Panc1 (cell line): ENCODE measurements at regions not wholly inside any gene's neighbourhood (a gene's known extent, or its start where the extent isn't known, plus 50 kb on each side); places are given as distances from the start of the nearest gene placed in this dataset.

ENCODE experiments used
- ATAC-seq: fragments of 200-7000 bp; cut with Tn5 transposase; 2 replicates; pipeline ENCODE4 v1.9.1; 2020; ENCODE audit warnings: mild to moderate bottlenecking, moderate library complexity
- BruUV-seq: library from RNA; stranded (reverse); fragments of 400-500 nt; replicated peaks from 2 replicates; lab custom pipeline; 2021; lab: Mats Ljungman, UMichigan
- CTCF ChIA-PET: fragments of 300-600 bp; sonication (Branson Sonifier 250); formaldehyde crosslinking; loops from one replicate; lab custom pipeline; 2022; ENCODE audit warnings: antibody characterized with exemption; lab: Charles Lee
- POLR2A ChIA-PET: fragments of 300-600 bp; sonication (Branson Sonifier 250); formaldehyde crosslinking; loops from one replicate; lab custom pipeline; 2022; ENCODE audit warnings: antibody characterized with exemption; lab: Charles Lee
- DNase-seq: peaks from one replicate; pipeline ENCODE4 v3.0.0-alpha.2; 2010; ENCODE audit warnings: low read depth, low spot score
- H3K27ac ChIP-seq: 2 replicates; pipeline ENCODE4 v1.5.1; 2011; ENCODE audit warnings: mild to moderate bottlenecking, low read length, inconsistent platforms
- H3K27me3 ChIP-seq: fragments of 200-500 bp; sonication (Bioruptor generic); 2 replicates; pipeline ENCODE4 v1.6.0; 2014; ENCODE audit warnings: low read length, inconsistent platforms; ENCODE audit not compliant: control insufficient read depth, insufficient read depth
- H3K36me3 ChIP-seq: fragments of 200-500 bp; sonication (Bioruptor generic); 2 replicates; pipeline ENCODE4 v1.5.1; 2014; ENCODE audit warnings: inconsistent platforms, mild to moderate bottlenecking, low read length, moderate library complexity; ENCODE audit not compliant: control insufficient read depth, insufficient read depth
- H3K4me1 ChIP-seq: 2 replicates; pipeline ENCODE4 v1.5.1; 2011; ENCODE audit warnings: inconsistent platforms, mild to moderate bottlenecking, low read length, moderate library complexity; ENCODE audit not compliant: control insufficient read depth, insufficient read depth
- H3K4me3 ChIP-seq, 2 experiments: 2 replicates each; pipeline ENCODE4 v1.5.1; 2011 to 2012; ENCODE audit warnings: low read depth in 2 of 2, low read length in 2 of 2, mild to moderate bottlenecking in 2 of 2, inconsistent platforms in 1 of 2, moderate library complexity in 1 of 2
- H3K9me3 ChIP-seq: fragments of 200-500 bp; sonication (Bioruptor generic); 2 replicates; pipeline ENCODE4 v1.5.1; 2014; ENCODE audit warnings: low read depth, mild to moderate bottlenecking, inconsistent platforms, low read length, moderate library complexity; ENCODE audit not compliant: control insufficient read depth, insufficient read depth
- CTCF ChIP-seq: fragments of 450-650 bp; IDR thresholded peaks from 2 replicates; pipeline ENCODE4 v1.5.1; 2017; ENCODE audit warnings: mild to moderate bottlenecking
- POLR2AphosphoS5 ChIP-seq: IDR thresholded peaks from 2 replicates; pipeline ENCODE4 v1.6.1; 2012; ENCODE audit warnings: mild to moderate bottlenecking, low read depth, low read length, moderate library complexity
- REST ChIP-seq, 2 experiments: IDR thresholded peaks; 2 replicates each; pipeline ENCODE4 v1.6.1; 2011 to 2012; ENCODE audit warnings: low read depth in 2 of 2, control low read depth in 1 of 2, low read length in 1 of 2, mild to moderate bottlenecking in 1 of 2, moderate library complexity in 1 of 2; ENCODE audit not compliant: insufficient read depth in 1 of 2
- SIN3A ChIP-seq: IDR thresholded peaks from 2 replicates; pipeline ENCODE4 v1.6.1; 2012; ENCODE audit warnings: low read depth, mild to moderate bottlenecking, low read length, moderate library complexity, borderline replicate concordance; ENCODE audit not compliant: insufficient read depth
- TCF7L2 ChIP-seq: IDR thresholded peaks from 2 replicates; pipeline ENCODE4 v1.6.1; 2011; ENCODE audit warnings: mild to moderate bottlenecking, low read depth, low read length, inconsistent platforms
- in situ Hi-C: cut with HindIII; loops from 2 replicates; pipeline ENCODE4 v1.10.0; 2016; ENCODE audit warnings: low sequenced_read_pairs, low pct_unique_long_range_greater_than_20kb
- intact Hi-C: fragments of 100-400 bp; cut with micrococcal nuclease; formaldehyde crosslinking; loops from one replicate; pipeline ENCODE4 v1.10.0; 2022; ENCODE audit not compliant: unreplicated experiment

- intact Hi-C loops = no loop called here
- H3K4me1 ChIP-seq = no peaks in the 10 kb centered on the region
- CTCF ChIA-PET = no interaction called here
Observed at GRCh38 chr7:41887416-41887815, 184.5 kb upstream of the INHBA start.

GRCh38 chr7:41886901-41887311 lies 184.0 kb upstream of the INHBA start:
- in situ Hi-C loops (no loop called here), intact Hi-C loops (no loop called here)
- no peak for DNase-seq
- H3K4me1 ChIP-seq = no peaks in the 10 kb centered on the region
- ChIA-PET CTCF (no interaction called here), POLR2A (no interaction called here)
- no peaks in the 10 kb centered on the region for H3K9me3 ChIP-seq
- H3K4me3 ChIP-seq = no peak overlapping the region
- no peak for TF ChIP-seq REST (IDR thresholded peaks at IDR 0.05; ENCODE audit: insufficient read depth in 1 of 2, low read depth in 2 of 2, low read length in 1 of 2)
- TF ChIP-seq TCF7L2 = no peak
- TF ChIP-seq POLR2AphosphoS5 = no peak
- no peak for TF ChIP-seq CTCF
- TF ChIP-seq SIN3A = no peak
- no peaks in the 10 kb centered on the region for H3K36me3 ChIP-seq
- H3K27me3 ChIP-seq = no peaks in the 10 kb centered on the region
- no TSS peak for BruUV-seq
- 0 out of 2 replicates have a peak, but pooled peaks have one; percentile 17 for ATAC-seq
- no peak overlapping the region for H3K27ac ChIP-seq

More at GRCh38 chr7:41887416-41887815, 184.5 kb upstream of the INHBA start:
- POLR2A ChIA-PET = no interaction called here
- Histone ChIP-seq H3K27me3 (no peaks in the 10 kb centered on the region), H3K9me3 (no peaks in the 10 kb centered on the region), H3K4me3 (no peak overlapping the region), H3K27ac (no peak overlapping the region), H3K36me3 (no peaks in the 10 kb centered on the region)
- in situ Hi-C loops = no loop called here
- no TSS peak for BruUV-seq
- TF ChIP-seq CTCF (no peak), POLR2AphosphoS5 (no peak), REST (IDR thresholded peaks at IDR 0.05; ENCODE audit: insufficient read depth in 1 of 2, low read depth in 2 of 2, low read length in 1 of 2) (no peak), TCF7L2 (no peak), SIN3A (no peak)
- ATAC-seq (no peak), DNase-seq (no peak)
